ENCODE measurements at regions not wholly inside any gene's neighbourhood (a gene's known extent, or its start where the extent isn't known, plus 50 kb on each side); places are given as distances from the start of the nearest gene placed in this dataset.

- H3K4me2 ChIP-seq (ENCODE audit: control insufficient read depth, extremely low read depth, insufficient read depth, low read depth, low read length): peak overlapping the region; percentile 26
- H3K4me1 ChIP-seq (ENCODE audit: control insufficient read depth, extremely low read depth, insufficient read depth, low read length): peaks cover 37% of the 10 kb centered on the region
- TF ChIP-seq EZH2 (IDR thresholded peaks at IDR 0.05; ENCODE audit: low read length): no peak
- TF ChIP-seq, protein P1, sequence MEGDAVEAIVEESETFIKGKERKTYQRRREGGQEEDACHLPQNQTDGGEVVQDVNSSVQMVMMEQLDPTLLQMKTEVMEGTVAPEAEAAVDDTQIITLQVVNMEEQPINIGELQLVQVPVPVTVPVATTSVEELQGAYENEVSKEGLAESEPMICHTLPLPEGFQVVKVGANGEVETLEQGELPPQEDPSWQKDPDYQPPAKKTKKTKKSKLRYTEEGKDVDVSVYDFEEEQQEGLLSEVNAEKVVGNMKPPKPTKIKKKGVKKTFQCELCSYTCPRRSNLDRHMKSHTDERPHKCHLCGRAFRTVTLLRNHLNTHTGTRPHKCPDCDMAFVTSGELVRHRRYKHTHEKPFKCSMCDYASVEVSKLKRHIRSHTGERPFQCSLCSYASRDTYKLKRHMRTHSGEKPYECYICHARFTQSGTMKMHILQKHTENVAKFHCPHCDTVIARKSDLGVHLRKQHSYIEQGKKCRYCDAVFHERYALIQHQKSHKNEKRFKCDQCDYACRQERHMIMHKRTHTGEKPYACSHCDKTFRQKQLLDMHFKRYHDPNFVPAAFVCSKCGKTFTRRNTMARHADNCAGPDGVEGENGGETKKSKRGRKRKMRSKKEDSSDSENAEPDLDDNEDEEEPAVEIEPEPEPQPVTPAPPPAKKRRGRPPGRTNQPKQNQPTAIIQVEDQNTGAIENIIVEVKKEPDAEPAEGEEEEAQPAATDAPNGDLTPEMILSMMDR (optimal IDR thresholded peaks at IDR 0.05 in 1 of 3, IDR thresholded peaks at IDR 0.05 in 1 of 3, conservative IDR thresholded peaks at IDR 0.05 in 1 of 3; ENCODE audit: extremely low read depth in 1 of 3, insufficient read depth in 2 of 3, low read length in 3 of 3): no peak
- H3K36me3 ChIP-seq (ENCODE audit: control insufficient read depth in 2 of 2, extremely low read depth in 1 of 2, insufficient read depth in 2 of 2, low read length in 2 of 2): no peaks in the 10 kb centered on the region
- DNase-seq (ENCODE audit: low read depth, low spot score): no peak
- H3K4me3 ChIP-seq (ENCODE audit: control insufficient read depth in 2 of 3, extremely low read depth in 1 of 3, insufficient read depth in 2 of 3, low read depth in 1 of 3, low read length in 3 of 3): no peak overlapping the region
- no peaks in the 10 kb centered on the region for H3K27me3 ChIP-seq (ENCODE audit: control insufficient read depth, extremely low read depth, insufficient read depth, low read length)
- peak; percentile 62 for FAIRE-seq
- peak overlapping the region; percentile 34 for H2AFZ ChIP-seq (ENCODE audit: control insufficient read depth, low read length)
- no peaks in the 10 kb centered on the region for H4K20me1 ChIP-seq (ENCODE audit: control insufficient read depth, extremely low read depth, insufficient read depth, low read length)
- no peaks in the 10 kb centered on the region for H3K9me3 ChIP-seq (ENCODE audit: control insufficient read depth, low read depth, low read length)
- H3K79me2 ChIP-seq (ENCODE audit: control insufficient read depth, insufficient read depth, low read length): no peaks in the 10 kb centered on the region
- dilution Hi-C loops (cut with MboI; ENCODE audit: extremely low pct_ligation_motif_present, low sequenced_read_pairs): no loop called here
- H3K9me1 ChIP-seq (ENCODE audit: control insufficient read depth, extremely low read depth, insufficient read depth, low read length): no peaks in the 10 kb centered on the region
- no peak overlapping the region for H3K9ac ChIP-seq (ENCODE audit: control insufficient read depth, extremely low read depth, insufficient read depth, low read length)
- no peak overlapping the region for H3K27ac ChIP-seq (ENCODE audit: control insufficient read depth, insufficient read depth, low read length)
Observed at GRCh38 chr1:182146286-182146685, 84.8 kb upstream of the ZNF648 start.

- H4K20me1 ChIP-seq (ENCODE audit: control insufficient read depth, extremely low read depth, insufficient read depth, low read length): no peaks in the 10 kb centered on the region
- peaks cover 41% of the 10 kb centered on the region for H3K4me1 ChIP-seq (ENCODE audit: control insufficient read depth, extremely low read depth, insufficient read depth, low read length)
- no peaks in the 10 kb centered on the region for H3K36me3 ChIP-seq (ENCODE audit: control insufficient read depth in 2 of 2, extremely low read depth in 1 of 2, insufficient read depth in 2 of 2, low read length in 2 of 2)
- H3K9ac ChIP-seq (ENCODE audit: control insufficient read depth, extremely low read depth, insufficient read depth, low read length): no peak overlapping the region
- H2AFZ ChIP-seq (ENCODE audit: control insufficient read depth, low read length): no peak overlapping the region
- FAIRE-seq (no peak), DNase-seq (ENCODE audit: low read depth, low spot score) (no peak)
- no peaks in the 10 kb centered on the region for H3K79me2 ChIP-seq (ENCODE audit: control insufficient read depth, insufficient read depth, low read length)
- H3K9me1 ChIP-seq (ENCODE audit: control insufficient read depth, extremely low read depth, insufficient read depth, low read length): no peaks in the 10 kb centered on the region
- dilution Hi-C loops (cut with MboI; ENCODE audit: extremely low pct_ligation_motif_present, low sequenced_read_pairs): no loop called here
- H3K27me3 ChIP-seq (ENCODE audit: control insufficient read depth, extremely low read depth, insufficient read depth, low read length): no peaks in the 10 kb centered on the region
- H3K9me3 ChIP-seq (ENCODE audit: control insufficient read depth, low read depth, low read length): no peaks in the 10 kb centered on the region
- H3K27ac ChIP-seq (ENCODE audit: control insufficient read depth, insufficient read depth, low read length): no peak overlapping the region
- TF ChIP-seq EZH2 (IDR thresholded peaks at IDR 0.05; ENCODE audit: low read length): no peak
- TF ChIP-seq, protein P1 (optimal IDR thresholded peaks at IDR 0.05 in 1 of 3, IDR thresholded peaks at IDR 0.05 in 1 of 3, conservative IDR thresholded peaks at IDR 0.05 in 1 of 3; ENCODE audit: extremely low read depth in 1 of 3, insufficient read depth in 2 of 3, low read length in 3 of 3): no peak
- no peak overlapping the region for H3K4me2 ChIP-seq (ENCODE audit: control insufficient read depth, extremely low read depth, insufficient read depth, low read depth, low read length)
- H3K4me3 ChIP-seq (ENCODE audit: control insufficient read depth in 2 of 3, extremely low read depth in 1 of 3, insufficient read depth in 2 of 3, low read depth in 1 of 3, low read length in 3 of 3): no peak overlapping the region
Observed at GRCh38 chr1:182145441-182145840, 83.9 kb upstream of the ZNF648 start.

Data from keratinocyte (primary cell).